DOHH2 (cell line): ENCODE measurements at regions not wholly inside any gene's neighbourhood (a gene's known extent, or its start where the extent isn't known, plus 50 kb on each side); places are given as distances from the start of the nearest gene placed in this dataset.

Experiments used
- H3F3A ChIP-seq: fragments of 200-600 bp; sonication (generic), shearing (Covaris generic); 2 replicates; pipeline ENCODE4 v1.6.0; 2016; ENCODE audit warnings: antibody characterized with exemption, mild to moderate bottlenecking; ENCODE audit not compliant: control insufficient read depth, insufficient read depth
- H3K27ac ChIP-seq: fragments of 200-600 bp; sonication (generic); 2 replicates; pipeline ENCODE4 v1.5.1; 2014; ENCODE audit warnings: low read depth, mild to moderate bottlenecking, low read length, moderate library complexity
- H3K27me3 ChIP-seq: fragments of 200-600 bp; sonication (generic); 2 replicates; pipeline ENCODE4 v1.6.1; 2014; ENCODE audit warnings: mild to moderate bottlenecking, low read length, mixed read lengths; ENCODE audit not compliant: control insufficient read depth
- H3K36me3 ChIP-seq: fragments of 200-600 bp; sonication (generic); 2 replicates; pipeline ENCODE4 v1.6.1; 2014; ENCODE audit warnings: mild to moderate bottlenecking, low read length, moderate library complexity, mixed read lengths; ENCODE audit not compliant: control insufficient read depth
- H3K4me1 ChIP-seq: fragments of 200-600 bp; sonication (generic); 2 replicates; pipeline ENCODE4 v1.6.1; 2014; ENCODE audit warnings: mild to moderate bottlenecking, low read length, mixed read lengths; ENCODE audit not compliant: control insufficient read depth
- H3K4me2 ChIP-seq: fragments of 200-600 bp; sonication (generic); 2 replicates; pipeline ENCODE4 v1.6.0; 2014; ENCODE audit warnings: mild to moderate bottlenecking, low read length, moderate library complexity
- H3K4me3 ChIP-seq: fragments of 200-600 bp; sonication (generic); 2 replicates; pipeline ENCODE4 v1.5.1; 2014; ENCODE audit warnings: mild to moderate bottlenecking, low read length, mixed read lengths
- H3K79me2 ChIP-seq: fragments of 200-600 bp; sonication (generic); 2 replicates; pipeline ENCODE4 v1.6.1; 2014; ENCODE audit warnings: mild to moderate bottlenecking, low read length, mixed read lengths; ENCODE audit not compliant: control insufficient read depth
- H3K9me2 ChIP-seq: fragments of 200-600 bp; sonication (generic); replicated peaks from 2 replicates; pipeline ENCODE4 v1.6.1; 2014; ENCODE audit warnings: mild to moderate bottlenecking, low read length, mixed read lengths; ENCODE audit not compliant: control insufficient read depth
- H3K9me3 ChIP-seq: fragments of 200-600 bp; sonication (generic); 2 replicates; pipeline ENCODE4 v1.6.1; 2014; ENCODE audit warnings: antibody characterized with exemption, low read length, mixed read lengths; ENCODE audit not compliant: control insufficient read depth, insufficient read depth
- H4K20me1 ChIP-seq: fragments of 200-600 bp; sonication (generic); 2 replicates; pipeline ENCODE4 v1.6.0; 2014; ENCODE audit warnings: low read depth, mild to moderate bottlenecking, antibody characterized with exemption, low read length, moderate library complexity; ENCODE audit not compliant: control insufficient read depth, insufficient read depth
- EZH2phosphoT487 ChIP-seq: fragments of 200-600 bp; sonication (generic); IDR thresholded peaks from 2 replicates; pipeline ENCODE4 v1.6.1; 2017; ENCODE audit warnings: borderline replicate concordance, mild to moderate bottlenecking, antibody characterized with exemption, low read length, moderate library complexity, mixed read lengths
- TF ChIP-seq, protein P1 (sequence below): fragments of 200-600 bp; sonication (generic); IDR thresholded peaks from one replicate; pipeline ENCODE4 v1.5.1; 2014; ENCODE audit warnings: antibody characterized with exemption, mild to moderate bottlenecking, low read depth, low read length; ENCODE audit not compliant: poor library complexity, severe bottlenecking

- Histone ChIP-seq H3K9me3 (no peaks in the 10 kb centered on the region), H4K20me1 (no peaks in the 10 kb centered on the region), H3K27me3 (no peaks in the 10 kb centered on the region), H3K9me2 (no peaks in the 10 kb centered on the region), H3F3A (no peaks in the 10 kb centered on the region), H3K4me3 (no peak overlapping the region), H3K36me3 (no peaks in the 10 kb centered on the region), H3K4me2 (no peak overlapping the region), H3K79me2 (no peaks in the 10 kb centered on the region), H3K27ac (no peak overlapping the region), H3K4me1 (no peaks in the 10 kb centered on the region)
- no peak for TF ChIP-seq EZH2phosphoT487
- TF ChIP-seq, protein P1, sequence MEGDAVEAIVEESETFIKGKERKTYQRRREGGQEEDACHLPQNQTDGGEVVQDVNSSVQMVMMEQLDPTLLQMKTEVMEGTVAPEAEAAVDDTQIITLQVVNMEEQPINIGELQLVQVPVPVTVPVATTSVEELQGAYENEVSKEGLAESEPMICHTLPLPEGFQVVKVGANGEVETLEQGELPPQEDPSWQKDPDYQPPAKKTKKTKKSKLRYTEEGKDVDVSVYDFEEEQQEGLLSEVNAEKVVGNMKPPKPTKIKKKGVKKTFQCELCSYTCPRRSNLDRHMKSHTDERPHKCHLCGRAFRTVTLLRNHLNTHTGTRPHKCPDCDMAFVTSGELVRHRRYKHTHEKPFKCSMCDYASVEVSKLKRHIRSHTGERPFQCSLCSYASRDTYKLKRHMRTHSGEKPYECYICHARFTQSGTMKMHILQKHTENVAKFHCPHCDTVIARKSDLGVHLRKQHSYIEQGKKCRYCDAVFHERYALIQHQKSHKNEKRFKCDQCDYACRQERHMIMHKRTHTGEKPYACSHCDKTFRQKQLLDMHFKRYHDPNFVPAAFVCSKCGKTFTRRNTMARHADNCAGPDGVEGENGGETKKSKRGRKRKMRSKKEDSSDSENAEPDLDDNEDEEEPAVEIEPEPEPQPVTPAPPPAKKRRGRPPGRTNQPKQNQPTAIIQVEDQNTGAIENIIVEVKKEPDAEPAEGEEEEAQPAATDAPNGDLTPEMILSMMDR: no peak
These were observed 882.9 kb upstream of the ADGRL2 start for GRCh38 chr1:80917826-80918225.

DNA sequence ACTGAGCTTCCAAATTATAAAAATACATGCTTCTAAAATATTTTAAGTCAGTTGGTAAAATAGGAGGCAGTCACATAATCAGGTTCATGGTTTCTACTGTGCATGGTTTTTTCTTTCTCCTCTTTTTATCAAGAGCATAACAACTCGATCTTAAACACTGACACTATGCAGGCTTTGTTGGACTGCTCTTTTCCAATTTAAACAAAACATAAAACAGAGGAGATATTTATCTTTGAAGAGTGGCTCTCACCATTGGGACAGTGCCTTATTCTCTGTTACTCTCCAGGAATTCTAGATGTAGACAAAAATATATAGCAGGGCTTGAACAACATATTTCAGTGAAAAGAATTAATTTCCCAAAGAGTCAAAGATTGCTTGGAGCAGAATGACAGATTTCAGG lies 883.5 kb upstream of the ADGRL2 start:
- Histone ChIP-seq H3K27me3 (no peaks in the 10 kb centered on the region), H3K4me1 (no peaks in the 10 kb centered on the region)
- no peak for TF ChIP-seq EZH2phosphoT487
- TF ChIP-seq, protein P1: no peak

GRCh38 chr1:80915491-80915890 lies 885.2 kb upstream of the ADGRL2 start:
- Histone ChIP-seq H3K4me1 (no peaks in the 10 kb centered on the region), H3K27me3 (no peaks in the 10 kb centered on the region), H3K9me3 (no peaks in the 10 kb centered on the region), H3K79me2 (no peaks in the 10 kb centered on the region), H3K9me2 (no peaks in the 10 kb centered on the region), H3K36me3 (no peaks in the 10 kb centered on the region), H3F3A (no peaks in the 10 kb centered on the region), H4K20me1 (no peaks in the 10 kb centered on the region), H3K4me2 (no peak overlapping the region), H3K27ac (no peak overlapping the region), H3K4me3 (no peak overlapping the region)
- no peak for TF ChIP-seq EZH2phosphoT487
- TF ChIP-seq, protein P1: no peak

More for the DNA sequence above, 883.5 kb upstream of the ADGRL2 start:
- Histone ChIP-seq H3K36me3 (no peaks in the 10 kb centered on the region), H3K27ac (no peak overlapping the region), H3K4me3 (no peak overlapping the region), H3K4me2 (no peak overlapping the region), H3K9me2 (no peaks in the 10 kb centered on the region), H4K20me1 (no peaks in the 10 kb centered on the region), H3K79me2 (no peaks in the 10 kb centered on the region), H3K9me3 (no peaks in the 10 kb centered on the region), H3F3A (no peaks in the 10 kb centered on the region)

GRCh38 chr1:80910426-80910825 lies 890.3 kb upstream of the ADGRL2 start:
- H3K79me2 ChIP-seq: no peaks in the 10 kb centered on the region
- no peaks in the 10 kb centered on the region for H3K9me3 ChIP-seq
- no peak overlapping the region for H3K4me2 ChIP-seq
- no peaks in the 10 kb centered on the region for H4K20me1 ChIP-seq
- H3K27ac ChIP-seq: no peak overlapping the region
- H3K9me2 ChIP-seq: no peaks in the 10 kb centered on the region
- H3K36me3 ChIP-seq: no peaks in the 10 kb centered on the region
- H3K4me3 ChIP-seq: no peak overlapping the region
- H3K27me3 ChIP-seq: no peaks in the 10 kb centered on the region
- TF ChIP-seq, protein P1: no peak
- no peak for TF ChIP-seq EZH2phosphoT487
- H3F3A ChIP-seq: no peaks in the 10 kb centered on the region
- no peaks in the 10 kb centered on the region for H3K4me1 ChIP-seq
